ENCODE measurements at regions not wholly inside any gene's neighbourhood (a gene's known extent, or its start where the extent isn't known, plus 50 kb on each side); places are given as distances from the start of the nearest gene placed in this dataset.
"Not testable (repeated sequence)": the region's sequence is repeated elsewhere in the genome, so short reads cannot be mapped to it uniquely, and the experiment has no call there.

DNA sequence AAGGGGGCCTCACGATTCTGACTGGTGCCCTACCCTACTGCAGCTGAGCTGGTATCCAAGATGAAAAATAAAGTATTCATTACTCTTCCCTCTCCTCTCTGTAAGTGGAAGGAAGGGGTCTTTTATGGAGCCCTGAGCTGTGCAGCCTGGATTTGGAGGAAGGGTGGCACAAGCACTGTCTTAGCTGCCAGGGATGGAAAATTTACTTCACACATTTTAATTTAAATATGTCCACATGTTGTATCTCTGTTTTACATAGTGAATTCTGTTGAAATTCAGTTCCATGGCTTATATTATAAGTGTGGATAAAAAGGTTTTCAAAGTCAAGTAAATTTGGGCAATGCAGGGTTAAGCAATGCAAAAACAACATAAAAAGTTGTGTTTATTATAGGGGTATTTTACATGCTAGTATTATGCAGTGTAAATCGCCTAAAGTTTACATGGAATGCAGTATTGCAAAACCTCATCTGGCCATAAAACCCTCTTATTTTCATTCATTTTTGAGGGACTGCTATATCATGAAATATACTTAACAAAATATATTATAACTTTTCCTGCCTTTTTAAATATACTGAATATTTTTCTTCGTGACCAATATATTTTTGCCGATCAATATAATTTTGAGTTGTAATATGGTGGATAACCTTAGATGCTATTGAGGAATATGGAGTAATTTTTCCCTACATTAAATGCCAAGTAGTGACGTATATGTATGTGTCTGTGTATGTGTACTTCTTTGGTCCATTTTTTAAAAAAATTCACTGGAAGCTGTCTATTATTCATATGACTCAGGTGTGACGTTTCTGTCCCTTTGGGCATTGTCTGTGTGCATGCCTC is 333.9 kb upstream of the CYRIA start:
- Histone ChIP-seq H3K36me3 (ENCODE audit: insufficient read depth, low read length) (no peaks in the 10 kb centered on the region), H3K9me3 (replicated peaks; ENCODE audit: low read length) (no peaks in the 10 kb centered on the region), H3K4me3 (ENCODE audit: low read length) (no peak overlapping the region)

DNA sequence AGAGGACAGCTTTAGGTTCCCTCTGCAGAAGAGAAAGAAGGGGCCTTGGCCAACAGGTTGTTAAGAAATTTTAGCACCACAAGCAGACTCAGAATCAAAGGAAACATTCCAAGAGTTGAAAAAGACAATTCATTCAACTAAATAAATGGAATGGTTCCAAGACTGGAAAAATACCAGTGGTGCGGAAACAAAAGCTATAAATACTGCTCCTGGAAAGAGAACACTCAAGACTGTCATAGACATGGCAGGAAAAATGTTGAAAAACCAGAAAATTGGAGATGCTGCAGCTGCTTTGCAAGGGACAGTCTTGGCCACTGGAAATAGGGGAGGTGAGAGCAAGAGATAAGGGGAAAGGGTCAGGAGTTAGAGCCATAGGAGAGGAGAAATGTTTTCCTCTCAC is 312.7 kb upstream of the CYRIA start:
- Histone ChIP-seq H3K4me1 (ENCODE audit: control insufficient read depth, insufficient read depth, low read length) (no peaks in the 10 kb centered on the region), H3K4me2 (ENCODE audit: low read length) (no peak overlapping the region), H3K27me3 (ENCODE audit: control insufficient read depth, insufficient read depth, low read length) (no peaks in the 10 kb centered on the region), H3K9ac (ENCODE audit: low read depth, low read length) (no peak overlapping the region), H3K9me3 (replicated peaks; ENCODE audit: low read length) (no peaks in the 10 kb centered on the region), H3K4me3 (ENCODE audit: low read length) (no peak overlapping the region), H3K36me3 (ENCODE audit: insufficient read depth, low read length) (no peaks in the 10 kb centered on the region)

More for the DNA sequence above, 333.9 kb upstream of the CYRIA start:
- H3K4me1 ChIP-seq (ENCODE audit: control insufficient read depth, insufficient read depth, low read length) = no peaks in the 10 kb centered on the region
- H3K9ac ChIP-seq (ENCODE audit: low read depth, low read length) = no peak overlapping the region
- H3K4me2 ChIP-seq (ENCODE audit: low read length) = no peak overlapping the region
- no peaks in the 10 kb centered on the region for H3K27me3 ChIP-seq (ENCODE audit: control insufficient read depth, insufficient read depth, low read length)

DNA sequence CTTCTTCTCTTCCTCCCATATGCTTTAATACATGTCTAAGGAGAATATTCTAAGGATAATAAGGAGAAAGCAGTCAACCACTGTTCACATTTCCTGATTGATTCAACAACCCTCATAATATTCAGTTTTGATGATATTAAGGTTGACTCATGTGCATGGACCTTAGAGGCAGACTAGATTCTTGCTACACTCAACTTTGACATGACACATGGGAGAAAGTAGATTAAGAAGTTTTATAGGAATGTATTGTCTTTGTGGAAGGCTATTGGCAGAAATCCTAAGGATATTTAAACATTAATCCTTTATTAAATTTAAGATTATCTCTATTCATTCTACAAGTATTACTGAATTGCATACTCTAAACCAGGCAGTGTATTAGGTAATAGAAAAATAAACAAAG is 309.1 kb upstream of the CYRIA start:
- no peak overlapping the region for H3K9ac ChIP-seq (ENCODE audit: low read depth, low read length)

DNA sequence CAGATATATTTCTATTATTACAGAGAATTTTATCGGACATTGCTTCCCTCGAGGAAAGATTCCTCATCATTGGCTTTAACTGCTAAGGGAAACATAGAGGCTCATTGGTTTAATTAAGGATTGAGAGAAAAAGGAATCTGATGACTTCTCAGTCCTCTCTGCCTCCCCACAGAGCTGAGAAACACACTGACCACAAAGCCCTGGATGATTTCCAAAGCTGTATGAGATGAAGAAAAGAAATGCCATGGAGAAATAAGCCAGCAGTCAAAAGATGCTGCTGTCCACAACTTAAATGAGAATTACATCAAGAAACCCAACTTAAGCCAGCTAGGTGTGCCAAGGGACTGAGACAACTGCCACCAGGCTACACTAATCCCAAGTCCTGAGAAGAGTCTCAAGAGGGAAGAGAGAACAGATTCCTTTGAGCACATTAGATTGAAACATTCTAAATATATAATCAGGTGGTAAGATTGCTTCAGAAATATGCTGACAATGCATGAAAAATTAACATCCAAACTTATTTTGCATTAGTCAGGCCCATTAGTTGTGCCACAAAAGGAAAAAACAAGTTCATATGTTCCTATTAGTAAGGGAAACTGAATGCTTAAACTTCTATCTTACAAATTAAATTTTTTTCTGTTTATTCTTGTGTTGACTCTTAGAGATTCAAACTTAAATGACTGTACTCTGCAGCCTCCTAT is 308.1 kb upstream of the CYRIA start:
- no peaks in the 10 kb centered on the region for H3K36me3 ChIP-seq (ENCODE audit: insufficient read depth, low read length)
- no peaks in the 10 kb centered on the region for H3K27me3 ChIP-seq (ENCODE audit: control insufficient read depth, insufficient read depth, low read length)
- H3K4me1 ChIP-seq (ENCODE audit: control insufficient read depth, insufficient read depth, low read length) = no peaks in the 10 kb centered on the region
- no peaks in the 10 kb centered on the region for H3K9me3 ChIP-seq (replicated peaks; ENCODE audit: low read length)
- H3K9ac ChIP-seq (ENCODE audit: low read depth, low read length) = no peak overlapping the region
- no peak overlapping the region for H3K4me2 ChIP-seq (ENCODE audit: low read length)
- H3K4me3 ChIP-seq (ENCODE audit: low read length) = no peak overlapping the region

More for the DNA sequence above, 309.1 kb upstream of the CYRIA start:
- Histone ChIP-seq H3K9me3 (replicated peaks; ENCODE audit: low read length) (no peaks in the 10 kb centered on the region), H3K4me2 (ENCODE audit: low read length) (no peak overlapping the region), H3K36me3 (ENCODE audit: insufficient read depth, low read length) (no peaks in the 10 kb centered on the region), H3K27me3 (ENCODE audit: control insufficient read depth, insufficient read depth, low read length) (no peaks in the 10 kb centered on the region), H3K4me1 (ENCODE audit: control insufficient read depth, insufficient read depth, low read length) (no peaks in the 10 kb centered on the region), H3K4me3 (ENCODE audit: low read length) (no peak overlapping the region)

DNA sequence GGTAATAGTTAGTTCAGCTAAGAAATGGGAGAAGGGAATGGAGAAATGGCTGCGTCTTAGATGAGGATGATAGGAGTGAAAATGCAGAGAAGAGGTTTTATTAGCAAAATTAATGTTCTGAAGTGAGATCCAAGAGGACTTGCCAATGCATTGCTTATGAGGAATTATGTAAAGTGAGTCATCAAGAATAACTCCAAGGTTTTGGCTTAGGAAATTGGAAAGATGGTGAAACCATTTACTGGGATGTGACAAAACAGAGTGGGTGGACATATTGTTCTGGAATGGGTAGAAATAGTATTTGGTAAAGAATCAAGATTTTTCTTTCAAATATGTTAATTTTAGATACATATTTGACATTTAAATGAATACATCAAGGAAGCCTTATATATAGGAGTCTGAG is 306.6 kb upstream of the CYRIA start:
- no peaks in the 10 kb centered on the region for H3K27me3 ChIP-seq (ENCODE audit: control insufficient read depth, insufficient read depth, low read length)
- no peak overlapping the region for H3K4me2 ChIP-seq (ENCODE audit: low read length)
- no peaks in the 10 kb centered on the region for H3K4me1 ChIP-seq (ENCODE audit: control insufficient read depth, insufficient read depth, low read length)
- H3K9me3 ChIP-seq (replicated peaks; ENCODE audit: low read length) = no peaks in the 10 kb centered on the region
- H3K36me3 ChIP-seq (ENCODE audit: insufficient read depth, low read length) = no peaks in the 10 kb centered on the region
- H3K4me3 ChIP-seq (ENCODE audit: low read length) = no peak overlapping the region
- H3K9ac ChIP-seq (ENCODE audit: low read depth, low read length) = no peak overlapping the region

DNA sequence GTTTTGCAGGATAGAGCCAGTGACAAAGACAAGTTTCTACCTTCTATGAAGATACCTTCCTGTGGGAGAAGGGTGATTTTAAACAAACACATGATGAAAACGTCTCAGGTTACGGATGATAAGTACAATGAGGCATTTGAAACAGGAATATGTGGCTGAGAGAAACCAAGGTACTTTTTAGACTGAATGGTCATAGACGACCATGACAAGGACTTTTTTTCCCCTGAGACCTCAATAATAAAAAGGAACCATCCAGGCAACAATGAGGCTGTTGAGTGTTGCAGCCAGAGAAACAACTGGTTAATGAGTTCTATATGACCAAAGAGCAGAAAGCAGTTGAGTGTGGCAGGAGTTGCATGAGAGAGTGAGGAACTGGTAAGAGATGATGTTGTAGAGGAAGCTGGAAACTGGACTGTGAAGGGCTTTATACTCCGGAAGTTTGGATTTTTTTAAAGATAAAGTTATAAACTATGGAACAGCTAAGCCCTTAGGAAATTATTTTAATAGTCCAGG is 306.1 kb upstream of the CYRIA start:
- H3K9me3 ChIP-seq (replicated peaks; ENCODE audit: low read length) = no peaks in the 10 kb centered on the region
- H3K9ac ChIP-seq (ENCODE audit: low read depth, low read length) = no peak overlapping the region
- H3K4me1 ChIP-seq (ENCODE audit: control insufficient read depth, insufficient read depth, low read length) = no peaks in the 10 kb centered on the region
- no peaks in the 10 kb centered on the region for H3K27me3 ChIP-seq (ENCODE audit: control insufficient read depth, insufficient read depth, low read length)
- H3K4me3 ChIP-seq (ENCODE audit: low read length) = no peak overlapping the region
- H3K4me2 ChIP-seq (ENCODE audit: low read length) = no peak overlapping the region
- H3K36me3 ChIP-seq (ENCODE audit: insufficient read depth, low read length) = no peaks in the 10 kb centered on the region

DNA sequence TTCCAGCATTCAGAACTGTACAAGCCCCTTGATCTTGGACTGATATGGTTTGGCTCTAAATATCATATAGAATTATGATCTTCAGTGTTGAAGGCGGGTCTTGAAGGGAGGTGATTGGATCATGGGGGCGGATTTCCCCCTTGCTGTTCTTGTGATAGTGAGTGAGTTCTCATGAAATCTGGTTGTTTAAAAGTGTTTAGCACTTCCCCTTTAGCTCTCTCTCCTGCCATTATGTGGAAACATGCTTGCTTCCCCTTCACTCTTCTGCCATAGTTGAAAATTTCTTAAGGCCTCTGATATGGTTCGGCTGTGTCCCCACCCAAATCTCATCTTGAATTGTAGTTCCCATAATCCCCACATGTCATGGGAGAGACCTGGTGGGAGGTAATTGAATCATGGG is 305.3 kb upstream of the CYRIA start:
- not testable (repeated sequence) for H3K9me3 ChIP-seq (replicated peaks; ENCODE audit: low read length); H3K36me3 ChIP-seq (ENCODE audit: insufficient read depth, low read length); H3K4me3 ChIP-seq (ENCODE audit: low read length); H3K27me3 ChIP-seq (ENCODE audit: control insufficient read depth, insufficient read depth, low read length); H3K9ac ChIP-seq (ENCODE audit: low read depth, low read length); H3K4me1 ChIP-seq (ENCODE audit: control insufficient read depth, insufficient read depth, low read length); H3K4me2 ChIP-seq (ENCODE audit: low read length)

DNA sequence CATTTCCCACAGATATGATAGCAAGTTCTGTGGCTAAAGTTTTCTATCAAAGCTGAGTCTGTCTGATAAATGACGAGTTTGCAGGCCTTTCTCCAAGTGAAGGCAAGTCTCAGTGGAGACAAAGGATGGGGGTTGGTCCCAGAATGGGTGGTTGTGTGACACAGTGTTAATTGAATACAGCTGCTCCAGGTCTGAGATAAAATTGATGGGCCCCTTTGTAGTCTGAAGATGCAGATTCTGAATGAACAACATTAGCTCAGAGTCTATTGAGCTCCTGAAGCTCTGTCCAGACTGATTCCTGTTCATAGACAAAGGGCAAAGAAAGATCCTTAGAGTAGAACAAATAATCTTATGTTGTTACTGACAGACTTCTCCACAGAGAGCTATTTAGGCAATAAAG is 296.9 kb upstream of the CYRIA start:
- Histone ChIP-seq H3K36me3 (ENCODE audit: insufficient read depth, low read length) (no peaks in the 10 kb centered on the region), H3K4me3 (ENCODE audit: low read length) (no peak overlapping the region), H3K27me3 (ENCODE audit: control insufficient read depth, insufficient read depth, low read length) (no peaks in the 10 kb centered on the region), H3K9ac (ENCODE audit: low read depth, low read length) (no peak overlapping the region), H3K4me2 (ENCODE audit: low read length) (no peak overlapping the region), H3K4me1 (ENCODE audit: control insufficient read depth, insufficient read depth, low read length) (no peaks in the 10 kb centered on the region), H3K9me3 (replicated peaks; ENCODE audit: low read length) (no peaks in the 10 kb centered on the region)

DNA sequence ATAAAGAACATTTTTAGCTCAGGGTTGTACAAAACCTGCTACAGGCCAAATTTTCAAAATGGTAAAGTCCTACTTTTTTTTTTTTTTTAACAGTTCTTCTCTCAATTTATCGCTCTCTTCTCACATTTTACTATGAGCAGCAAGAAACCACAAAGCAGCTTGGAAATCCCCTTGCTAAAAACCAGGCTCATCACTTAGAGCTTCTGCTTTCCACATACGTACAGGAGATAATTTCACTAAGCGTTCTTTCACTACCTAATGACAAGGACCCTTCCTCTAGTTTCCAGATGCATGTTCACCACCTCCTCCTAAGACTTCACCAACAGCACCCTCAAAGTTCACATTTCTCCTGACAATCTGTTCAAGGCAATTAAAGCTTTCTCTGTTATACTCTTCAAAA is 294.9 kb upstream of the CYRIA start:
- H3K4me2 ChIP-seq (ENCODE audit: low read length) = no peak overlapping the region
- H3K4me1 ChIP-seq (ENCODE audit: control insufficient read depth, insufficient read depth, low read length) = peaks cover 1% of the 10 kb centered on the region
- no peak overlapping the region for H3K9ac ChIP-seq (ENCODE audit: low read depth, low read length)
- no peak overlapping the region for H3K4me3 ChIP-seq (ENCODE audit: low read length)
- H3K27me3 ChIP-seq (ENCODE audit: control insufficient read depth, insufficient read depth, low read length) = no peaks in the 10 kb centered on the region
- H3K36me3 ChIP-seq (ENCODE audit: insufficient read depth, low read length) = no peaks in the 10 kb centered on the region
- no peaks in the 10 kb centered on the region for H3K9me3 ChIP-seq (replicated peaks; ENCODE audit: low read length)

DNA sequence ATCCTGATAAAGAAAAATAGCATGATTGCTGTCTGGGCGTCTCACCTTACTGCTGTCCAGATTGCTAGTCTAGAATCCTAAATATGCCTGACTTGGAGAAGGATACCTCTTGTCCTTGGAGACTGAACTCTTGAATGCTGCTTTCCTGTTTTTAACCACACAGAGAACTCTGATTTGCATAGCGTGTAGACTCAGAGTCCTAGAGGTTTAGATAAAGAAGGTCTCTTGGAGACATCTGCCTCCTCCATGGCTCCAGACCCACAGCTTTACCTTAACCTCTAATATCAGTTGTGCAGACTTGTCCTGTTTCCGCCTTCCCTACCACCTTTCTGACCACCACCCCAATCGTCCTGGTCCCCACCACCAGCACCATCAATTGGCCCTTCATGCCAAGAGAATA is 292.6 kb upstream of the CYRIA start:
- no peak overlapping the region for H3K4me3 ChIP-seq (ENCODE audit: low read length)
- no peaks in the 10 kb centered on the region for H3K36me3 ChIP-seq (ENCODE audit: insufficient read depth, low read length)
- H3K4me2 ChIP-seq (ENCODE audit: low read length) = no peak overlapping the region
- no peaks in the 10 kb centered on the region for H3K27me3 ChIP-seq (ENCODE audit: control insufficient read depth, insufficient read depth, low read length)
- H3K4me1 ChIP-seq (ENCODE audit: control insufficient read depth, insufficient read depth, low read length) = peaks cover 9% of the 10 kb centered on the region
- H3K9me3 ChIP-seq (replicated peaks; ENCODE audit: low read length) = no peaks in the 10 kb centered on the region
- no peak overlapping the region for H3K9ac ChIP-seq (ENCODE audit: low read depth, low read length)

DNA sequence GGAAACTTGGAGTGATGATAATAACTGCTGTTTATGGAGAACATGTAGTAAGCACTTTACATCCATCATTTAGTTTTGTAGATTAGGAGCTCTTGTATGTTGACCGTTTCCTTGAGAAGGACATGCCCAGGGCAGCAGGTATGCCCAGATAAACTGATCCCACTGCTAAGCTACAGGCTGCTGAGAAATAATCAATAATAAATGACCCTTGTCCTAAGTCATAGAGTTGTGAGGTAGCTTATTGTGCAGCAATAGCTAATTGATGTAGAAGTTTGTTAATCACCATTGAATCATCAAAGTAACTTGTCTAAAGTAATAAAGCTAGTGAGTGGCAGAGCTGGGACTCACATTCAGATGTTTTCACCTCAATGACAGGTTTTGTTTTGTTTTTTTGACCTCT is 287.2 kb upstream of the CYRIA start:
- Histone ChIP-seq H3K9ac (ENCODE audit: low read depth, low read length) (no peak overlapping the region), H3K9me3 (replicated peaks; ENCODE audit: low read length) (no peaks in the 10 kb centered on the region), H3K27me3 (ENCODE audit: control insufficient read depth, insufficient read depth, low read length) (no peaks in the 10 kb centered on the region), H3K4me3 (ENCODE audit: low read length) (no peak overlapping the region), H3K36me3 (ENCODE audit: insufficient read depth, low read length) (no peaks in the 10 kb centered on the region), H3K4me2 (ENCODE audit: low read length) (no peak overlapping the region), H3K4me1 (ENCODE audit: control insufficient read depth, insufficient read depth, low read length) (peaks cover 9% of the 10 kb centered on the region)

DNA sequence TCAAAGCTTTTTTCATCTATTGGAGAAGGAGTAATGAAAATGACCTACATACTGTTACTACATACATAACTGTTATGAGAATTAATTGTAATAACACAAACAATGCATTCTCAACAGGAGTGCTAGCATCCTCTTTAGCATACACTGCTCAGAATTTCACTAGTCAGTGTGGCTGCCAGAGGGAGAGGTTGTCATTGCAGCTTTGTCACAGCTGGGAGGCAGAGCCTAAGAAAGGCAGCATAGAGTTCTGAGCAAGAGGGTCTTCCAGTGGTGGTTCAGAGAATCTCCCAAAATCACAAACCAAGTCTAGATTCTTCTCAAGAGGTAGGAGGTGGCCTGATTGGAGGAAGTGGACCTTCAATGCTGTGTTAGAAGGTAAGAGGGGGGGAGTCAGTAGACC is 286.7 kb upstream of the CYRIA start:
- Histone ChIP-seq H3K4me2 (ENCODE audit: low read length) (no peak overlapping the region), H3K9ac (ENCODE audit: low read depth, low read length) (no peak overlapping the region), H3K4me1 (ENCODE audit: control insufficient read depth, insufficient read depth, low read length) (peaks cover 9% of the 10 kb centered on the region), H3K9me3 (replicated peaks; ENCODE audit: low read length) (no peaks in the 10 kb centered on the region), H3K36me3 (ENCODE audit: insufficient read depth, low read length) (no peaks in the 10 kb centered on the region), H3K4me3 (ENCODE audit: low read length) (no peak overlapping the region), H3K27me3 (ENCODE audit: control insufficient read depth, insufficient read depth, low read length) (no peaks in the 10 kb centered on the region)
